Astrocyte of the spinal cord (primary cell): ENCODE measurements at regions not wholly inside any gene's neighbourhood (a gene's known extent, or its start where the extent isn't known, plus 50 kb on each side); places are given as distances from the start of the nearest gene placed in this dataset.
"Not testable (repeated sequence)": the region's sequence is repeated elsewhere in the genome, so short reads cannot be mapped to it uniquely, and the experiment has no call there.

Experiments
- DNase-seq: peaks from one replicate; pipeline ENCODE4 v3.0.0; 2011; ENCODE audit warnings: low read depth, low spot score
- H3K4me3 ChIP-seq: 2 replicates; pipeline ENCODE4 v1.5.1; 2011; ENCODE audit warnings: low read depth, mild to moderate bottlenecking, low read length, moderate library complexity
- CTCF ChIP-seq: IDR thresholded peaks from 2 replicates; pipeline ENCODE4 v1.5.1; 2012; ENCODE audit warnings: low read depth, mild to moderate bottlenecking, low read length, inconsistent platforms
- in situ Hi-C: cut with HindIII; loops from 2 replicates; pipeline ENCODE4 v1.10.0; 2017; ENCODE audit warnings: low sequenced_read_pairs

DNA sequence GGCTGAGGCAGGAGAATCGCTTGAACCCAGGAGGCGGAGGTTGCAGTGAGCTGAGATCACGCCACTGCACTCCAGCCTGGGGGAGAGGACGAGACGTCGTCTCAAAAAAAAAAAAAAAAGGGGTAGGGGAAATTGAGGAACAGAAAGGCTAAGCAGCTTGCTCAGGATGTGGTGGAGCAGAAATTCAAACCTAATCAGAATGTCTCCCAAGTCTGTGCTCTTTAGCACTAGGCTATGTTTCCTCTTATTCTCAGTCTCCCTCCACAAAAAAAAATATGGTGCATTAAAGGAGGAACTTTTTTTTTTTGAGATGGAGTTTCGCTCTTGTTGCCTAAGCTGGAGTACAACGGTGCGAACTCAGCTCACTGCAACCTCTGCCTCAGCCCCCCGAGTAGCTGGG is 114.2 kb downstream of the SLC16A1 start:
- no peak for DNase-seq
- TF ChIP-seq CTCF: no peak
- no peak overlapping the region for H3K4me3 ChIP-seq
- in situ Hi-C loops: no loop called here

GRCh38 chr1:112840631-112841624 is 115.1 kb downstream of the SLC16A1 start:
- TF ChIP-seq CTCF: no peak
- H3K4me3 ChIP-seq: no peak overlapping the region
- no peak for DNase-seq
- in situ Hi-C loops: no loop called here

- no peak for DNase-seq
- no peak overlapping the region for H3K4me3 ChIP-seq
- no peak for TF ChIP-seq CTCF
- in situ Hi-C loops: no loop called here
These were observed 119.4 kb downstream of the SLC16A1 start for GRCh38 chr1:112836642-112837041.

- TF ChIP-seq CTCF: no peak
- in situ Hi-C loops: no loop called here
- H3K4me3 ChIP-seq: no peak overlapping the region
These were observed 118.7 kb upstream of the PPM1J start for GRCh38 chr1:112833806-112834205.

DNA sequence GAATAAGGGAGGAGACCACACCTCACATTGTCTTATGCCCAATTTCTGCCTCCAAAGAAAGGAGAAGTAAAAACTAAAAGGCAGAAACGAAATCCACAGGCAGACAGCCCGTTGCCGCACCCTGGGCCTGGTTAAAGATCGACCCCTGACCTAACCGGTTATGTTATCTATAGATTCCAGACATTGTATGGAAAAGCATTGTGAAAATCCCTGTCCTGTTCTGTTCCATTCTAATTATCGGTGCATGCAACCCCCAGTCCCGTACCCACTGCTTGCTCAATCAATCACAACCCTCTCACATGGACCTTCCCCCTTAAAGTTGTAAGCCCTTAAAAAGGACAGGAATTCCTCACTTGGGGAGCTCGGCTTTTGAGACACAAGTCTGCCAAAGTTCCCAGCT is 117.1 kb upstream of the PPM1J start:
- H3K4me3 ChIP-seq, in situ Hi-C loops, DNase-seq: not testable (repeated sequence)

More at GRCh38 chr1:112833806-112834205, 118.7 kb upstream of the PPM1J start:
- no peak for DNase-seq

DNA sequence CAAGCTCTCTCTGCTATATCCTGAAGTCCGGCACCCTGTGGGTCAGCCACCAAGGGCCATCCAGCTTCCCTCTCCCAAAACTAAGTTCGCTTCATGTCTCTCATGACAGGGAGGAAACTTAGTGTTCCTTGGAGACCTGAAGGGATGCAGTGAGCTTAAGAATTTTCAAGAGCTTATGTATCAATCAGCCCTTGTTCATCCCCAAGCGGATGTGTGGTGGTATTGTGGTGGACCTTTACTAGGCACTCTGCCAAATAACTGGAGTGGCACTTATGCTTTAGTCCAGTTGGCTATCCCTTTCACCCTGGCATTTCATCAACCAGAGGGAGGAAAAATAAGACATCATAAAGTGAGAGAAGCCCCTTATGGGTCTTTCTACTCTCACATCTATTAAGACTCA is 114.6 kb upstream of the PPM1J start:
- DNase-seq, in situ Hi-C loops, H3K4me3 ChIP-seq: not testable (repeated sequence)

- no peak overlapping the region for H3K4me3 ChIP-seq
- TF ChIP-seq CTCF: no peak
- DNase-seq: no peak
- in situ Hi-C loops: no loop called here
These were observed 113.6 kb upstream of the PPM1J start for GRCh38 chr1:112828716-112829115.

DNA sequence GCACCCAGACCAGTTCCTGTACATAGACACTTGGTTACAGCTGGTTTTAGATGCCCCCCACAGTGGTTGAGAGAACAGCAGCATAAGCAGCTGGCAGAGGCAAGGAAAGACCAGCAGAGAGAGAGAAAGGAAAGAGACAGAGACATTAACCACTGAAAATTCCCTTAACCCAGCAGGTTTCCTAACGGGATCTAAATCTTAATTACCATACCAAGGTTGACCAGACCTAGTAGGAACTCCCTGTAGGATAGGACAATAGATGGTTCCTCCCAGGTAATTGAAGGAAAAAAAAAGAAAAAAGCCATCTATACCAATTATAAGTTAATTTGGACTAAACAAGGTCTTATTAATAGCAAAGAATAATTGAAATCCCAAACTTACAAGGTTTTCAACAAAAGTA is 112.3 kb upstream of the PPM1J start:
- in situ Hi-C loops, H3K4me3 ChIP-seq, DNase-seq: not testable (repeated sequence)
